ENCODE measurements at regions not wholly inside any gene's neighbourhood (a gene's known extent, or its start where the extent isn't known, plus 50 kb on each side); places are given as distances from the start of the nearest gene placed in this dataset.
A peak's percentile ranks its signal among the peaks of the same experiment; 100 is the strongest.

DNA sequence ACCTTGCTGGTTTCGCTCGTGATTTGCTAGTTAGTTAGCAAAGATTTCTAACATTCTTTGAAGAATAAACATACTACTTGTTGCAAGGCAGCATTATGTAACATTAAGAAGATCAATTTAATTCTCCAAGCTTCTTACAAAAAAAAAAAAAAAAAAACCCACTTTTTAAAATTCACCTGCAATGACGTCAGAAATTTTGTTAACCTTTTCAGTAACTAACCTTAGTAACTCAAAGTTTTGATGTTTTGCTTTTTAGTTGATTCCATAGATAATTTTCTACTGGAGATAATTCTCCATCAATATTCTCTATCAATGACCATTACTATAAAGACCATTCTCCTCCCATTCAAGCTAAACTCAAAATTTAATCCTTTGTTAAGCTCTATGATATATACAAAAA, 491.8 kb upstream of the TBL1XR1 start:
- H2AFZ ChIP-seq (ENCODE audit: low read length): no peak overlapping the region
- ChIA-PET POLR2A (no interaction called here), CTCF (ENCODE audit: low intra/inter-chr PET ratio, low total read pairs) (no interaction called here)
- no peaks in the 10 kb centered on the region for H4K20me1 ChIP-seq (ENCODE audit: insufficient read depth, low read length)
- in situ Hi-C loops (cut with HindIII; ENCODE audit: extremely low pct_ligation_motif_present, low pct_unique_long_range_greater_than_20kb) (no loop called here), intact Hi-C loops (cut with micrococcal nuclease; ENCODE audit: unreplicated experiment) (no loop called here)
- H3K4me2 ChIP-seq (ENCODE audit: low read depth, low read length): no peak overlapping the region
- no peak overlapping the region for H3K9ac ChIP-seq (ENCODE audit: insufficient read depth, low read depth, low read length)
- TF ChIP-seq ATF7 (IDR thresholded peaks at IDR 0.05): peak; percentile 85
- no peak for TF ChIP-seq ATF7 (CRISPR knock-in tag; IDR thresholded peaks at IDR 0.05)
- TF ChIP-seq, protein P1, sequence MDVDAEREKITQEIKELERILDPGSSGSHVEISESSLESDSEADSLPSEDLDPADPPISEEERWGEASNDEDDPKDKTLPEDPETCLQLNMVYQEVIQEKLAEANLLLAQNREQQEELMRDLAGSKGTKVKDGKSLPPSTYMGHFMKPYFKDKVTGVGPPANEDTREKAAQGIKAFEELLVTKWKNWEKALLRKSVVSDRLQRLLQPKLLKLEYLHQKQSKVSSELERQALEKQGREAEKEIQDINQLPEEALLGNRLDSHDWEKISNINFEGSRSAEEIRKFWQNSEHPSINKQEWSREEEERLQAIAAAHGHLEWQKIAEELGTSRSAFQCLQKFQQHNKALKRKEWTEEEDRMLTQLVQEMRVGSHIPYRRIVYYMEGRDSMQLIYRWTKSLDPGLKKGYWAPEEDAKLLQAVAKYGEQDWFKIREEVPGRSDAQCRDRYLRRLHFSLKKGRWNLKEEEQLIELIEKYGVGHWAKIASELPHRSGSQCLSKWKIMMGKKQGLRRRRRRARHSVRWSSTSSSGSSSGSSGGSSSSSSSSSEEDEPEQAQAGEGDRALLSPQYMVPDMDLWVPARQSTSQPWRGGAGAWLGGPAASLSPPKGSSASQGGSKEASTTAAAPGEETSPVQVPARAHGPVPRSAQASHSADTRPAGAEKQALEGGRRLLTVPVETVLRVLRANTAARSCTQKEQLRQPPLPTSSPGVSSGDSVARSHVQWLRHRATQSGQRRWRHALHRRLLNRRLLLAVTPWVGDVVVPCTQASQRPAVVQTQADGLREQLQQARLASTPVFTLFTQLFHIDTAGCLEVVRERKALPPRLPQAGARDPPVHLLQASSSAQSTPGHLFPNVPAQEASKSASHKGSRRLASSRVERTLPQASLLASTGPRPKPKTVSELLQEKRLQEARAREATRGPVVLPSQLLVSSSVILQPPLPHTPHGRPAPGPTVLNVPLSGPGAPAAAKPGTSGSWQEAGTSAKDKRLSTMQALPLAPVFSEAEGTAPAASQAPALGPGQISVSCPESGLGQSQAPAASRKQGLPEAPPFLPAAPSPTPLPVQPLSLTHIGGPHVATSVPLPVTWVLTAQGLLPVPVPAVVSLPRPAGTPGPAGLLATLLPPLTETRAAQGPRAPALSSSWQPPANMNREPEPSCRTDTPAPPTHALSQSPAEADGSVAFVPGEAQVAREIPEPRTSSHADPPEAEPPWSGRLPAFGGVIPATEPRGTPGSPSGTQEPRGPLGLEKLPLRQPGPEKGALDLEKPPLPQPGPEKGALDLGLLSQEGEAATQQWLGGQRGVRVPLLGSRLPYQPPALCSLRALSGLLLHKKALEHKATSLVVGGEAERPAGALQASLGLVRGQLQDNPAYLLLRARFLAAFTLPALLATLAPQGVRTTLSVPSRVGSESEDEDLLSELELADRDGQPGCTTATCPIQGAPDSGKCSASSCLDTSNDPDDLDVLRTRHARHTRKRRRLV (CRISPR knock-in tag; IDR thresholded peaks at IDR 0.05): no peak
- TF ChIP-seq CREB1 (IDR thresholded peaks at IDR 0.05): peak; percentile 80
- TF ChIP-seq CREB1 (CRISPR knock-in tag; IDR thresholded peaks at IDR 0.05): no peak
- FAIRE-seq: no peak
- no peaks in the 10 kb centered on the region; a peak in 1 of 5 replicates for H3K27me3 ChIP-seq (ENCODE audit: control insufficient read depth in 1 of 2, insufficient read depth in 2 of 2, low read length in 2 of 2)
- no peak overlapping the region for H3K4me3 ChIP-seq (replicated peaks in 1 of 3; ENCODE audit: insufficient read depth in 1 of 3, low read depth in 2 of 3, low read length in 3 of 3)
- no peak for DNase-seq (ENCODE audit: low spot score)
- ATAC-seq: no peak
- BruUV-seq (replicated peaks): no TSS peak
- 44% methylated on average over 3 of the region's 3 CpGs for WGBS (ENCODE audit: low lambda C conversion rate)
- H3K36me3 ChIP-seq (replicated peaks in 1 of 2; ENCODE audit: control insufficient read depth in 1 of 2, insufficient read depth in 2 of 2, low read length in 2 of 2): no peaks in the 10 kb centered on the region
- H3K9me3 ChIP-seq (ENCODE audit: low read length): no peaks in the 10 kb centered on the region
- no peaks in the 10 kb centered on the region for H3K4me1 ChIP-seq (ENCODE audit: insufficient read depth, low read length)
- H3K79me2 ChIP-seq (ENCODE audit: insufficient read depth, low read length): no peaks in the 10 kb centered on the region
- H3K27ac ChIP-seq (ENCODE audit: extremely low read length, insufficient read depth, low read length): no peak overlapping the region

DNA sequence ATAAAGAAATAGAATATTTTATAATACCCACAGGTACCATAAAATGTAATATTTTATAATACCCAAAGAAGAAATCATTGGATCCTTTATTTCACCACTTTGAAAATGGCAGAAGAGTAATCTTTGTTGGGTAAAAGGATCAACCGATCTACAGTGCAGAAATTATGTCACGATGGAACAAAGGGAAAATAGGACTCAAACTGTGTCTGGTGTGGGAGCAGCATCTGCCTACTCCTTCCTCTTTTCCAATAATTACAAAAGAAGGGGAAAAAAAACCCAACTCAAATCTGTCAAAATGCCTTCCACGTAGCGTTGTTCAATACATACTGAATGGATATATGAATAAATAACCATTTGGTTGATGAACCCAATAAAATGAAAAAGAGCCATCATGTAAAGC, 492.6 kb upstream of the TBL1XR1 start:
- Histone ChIP-seq H3K4me1 (ENCODE audit: insufficient read depth, low read length) (no peaks in the 10 kb centered on the region), H3K27me3 (ENCODE audit: control insufficient read depth in 1 of 2, insufficient read depth in 2 of 2, low read length in 2 of 2) (no peaks in the 10 kb centered on the region; a peak in 1 of 5 replicates), H3K4me2 (ENCODE audit: low read depth, low read length) (no peak overlapping the region), H3K9me3 (ENCODE audit: low read length) (no peaks in the 10 kb centered on the region), H3K27ac (ENCODE audit: extremely low read length, insufficient read depth, low read length) (no peak overlapping the region), H3K79me2 (ENCODE audit: insufficient read depth, low read length) (no peaks in the 10 kb centered on the region), H3K4me3 (replicated peaks in 1 of 3; ENCODE audit: insufficient read depth in 1 of 3, low read depth in 2 of 3, low read length in 3 of 3) (no peak overlapping the region), H2AFZ (ENCODE audit: low read length) (no peak overlapping the region), H4K20me1 (ENCODE audit: insufficient read depth, low read length) (no peaks in the 10 kb centered on the region), H3K9ac (ENCODE audit: insufficient read depth, low read depth, low read length) (no peak overlapping the region), H3K36me3 (replicated peaks in 1 of 2; ENCODE audit: control insufficient read depth in 1 of 2, insufficient read depth in 2 of 2, low read length in 2 of 2) (no peaks in the 10 kb centered on the region)
- ChIA-PET CTCF (ENCODE audit: low intra/inter-chr PET ratio, low total read pairs) (no interaction called here), POLR2A (no interaction called here)
- BruUV-seq (replicated peaks): no TSS peak
- FAIRE-seq: no peak
- 62% methylated on average over 4 of the region's 4 CpGs for WGBS (ENCODE audit: low lambda C conversion rate)
- in situ Hi-C loops (cut with HindIII; ENCODE audit: extremely low pct_ligation_motif_present, low pct_unique_long_range_greater_than_20kb) (no loop called here), intact Hi-C loops (cut with micrococcal nuclease; ENCODE audit: unreplicated experiment) (no loop called here)
- ATAC-seq: no peak
- no peak for DNase-seq (ENCODE audit: low spot score)
- TF ChIP-seq FIP1L1 (IDR thresholded peaks at IDR 0.05; ENCODE audit: borderline replicate concordance, insufficient read depth, low read depth, low read length): no peak
- TF ChIP-seq, protein P2, sequence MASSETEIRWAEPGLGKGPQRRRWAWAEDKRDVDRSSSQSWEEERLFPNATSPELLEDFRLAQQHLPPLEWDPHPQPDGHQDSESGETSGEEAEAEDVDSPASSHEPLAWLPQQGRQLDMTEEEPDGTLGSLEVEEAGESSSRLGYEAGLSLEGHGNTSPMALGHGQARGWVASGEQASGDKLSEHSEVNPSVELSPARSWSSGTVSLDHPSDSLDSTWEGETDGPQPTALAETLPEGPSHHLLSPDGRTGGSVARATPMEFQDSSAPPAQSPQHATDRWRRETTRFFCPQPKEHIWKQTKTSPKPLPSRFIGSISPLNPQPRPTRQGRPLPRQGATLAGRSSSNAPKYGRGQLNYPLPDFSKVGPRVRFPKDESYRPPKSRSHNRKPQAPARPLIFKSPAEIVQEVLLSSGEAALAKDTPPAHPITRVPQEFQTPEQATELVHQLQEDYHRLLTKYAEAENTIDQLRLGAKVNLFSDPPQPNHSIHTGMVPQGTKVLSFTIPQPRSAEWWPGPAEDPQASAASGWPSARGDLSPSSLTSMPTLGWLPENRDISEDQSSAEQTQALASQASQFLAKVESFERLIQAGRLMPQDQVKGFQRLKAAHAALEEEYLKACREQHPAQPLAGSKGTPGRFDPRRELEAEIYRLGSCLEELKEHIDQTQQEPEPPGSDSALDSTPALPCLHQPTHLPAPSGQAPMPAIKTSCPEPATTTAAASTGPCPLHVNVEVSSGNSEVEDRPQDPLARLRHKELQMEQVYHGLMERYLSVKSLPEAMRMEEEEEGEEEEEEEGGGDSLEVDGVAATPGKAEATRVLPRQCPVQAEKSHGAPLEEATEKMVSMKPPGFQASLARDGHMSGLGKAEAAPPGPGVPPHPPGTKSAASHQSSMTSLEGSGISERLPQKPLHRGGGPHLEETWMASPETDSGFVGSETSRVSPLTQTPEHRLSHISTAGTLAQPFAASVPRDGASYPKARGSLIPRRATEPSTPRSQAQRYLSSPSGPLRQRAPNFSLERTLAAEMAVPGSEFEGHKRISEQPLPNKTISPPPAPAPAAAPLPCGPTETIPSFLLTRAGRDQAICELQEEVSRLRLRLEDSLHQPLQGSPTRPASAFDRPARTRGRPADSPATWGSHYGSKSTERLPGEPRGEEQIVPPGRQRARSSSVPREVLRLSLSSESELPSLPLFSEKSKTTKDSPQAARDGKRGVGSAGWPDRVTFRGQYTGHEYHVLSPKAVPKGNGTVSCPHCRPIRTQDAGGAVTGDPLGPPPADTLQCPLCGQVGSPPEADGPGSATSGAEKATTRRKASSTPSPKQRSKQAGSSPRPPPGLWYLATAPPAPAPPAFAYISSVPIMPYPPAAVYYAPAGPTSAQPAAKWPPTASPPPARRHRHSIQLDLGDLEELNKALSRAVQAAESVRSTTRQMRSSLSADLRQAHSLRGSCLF (CRISPR knock-in tag; IDR thresholded peaks at IDR 0.05; ENCODE audit: borderline replicate concordance): no peak
- no peak for TF ChIP-seq SRF (IDR thresholded peaks at IDR 0.05; ENCODE audit: low read depth, low read length)
- no peak for TF ChIP-seq ZC3H13 (CRISPR knock-in tag; IDR thresholded peaks at IDR 0.05)
- TF ChIP-seq NFE2L2 (IDR thresholded peaks at IDR 0.05; ENCODE audit: low read length): no peak
- no peak for TF ChIP-seq NBN (conservative IDR thresholded peaks at IDR 0.05)
